LoVo (cell line): ENCODE measurements at regions not wholly inside any gene's neighbourhood (a gene's known extent, or its start where the extent isn't known, plus 50 kb on each side); places are given as distances from the start of the nearest gene placed in this dataset.
"Not testable (repeated sequence)": the region's sequence is repeated elsewhere in the genome, so short reads cannot be mapped to it uniquely, and the experiment has no call there.

ENCODE experiments used
- DNase-seq: peaks from one replicate; pipeline ENCODE4 v3.0.0-alpha.2; 2016; ENCODE audit warnings: low spot score

DNA sequence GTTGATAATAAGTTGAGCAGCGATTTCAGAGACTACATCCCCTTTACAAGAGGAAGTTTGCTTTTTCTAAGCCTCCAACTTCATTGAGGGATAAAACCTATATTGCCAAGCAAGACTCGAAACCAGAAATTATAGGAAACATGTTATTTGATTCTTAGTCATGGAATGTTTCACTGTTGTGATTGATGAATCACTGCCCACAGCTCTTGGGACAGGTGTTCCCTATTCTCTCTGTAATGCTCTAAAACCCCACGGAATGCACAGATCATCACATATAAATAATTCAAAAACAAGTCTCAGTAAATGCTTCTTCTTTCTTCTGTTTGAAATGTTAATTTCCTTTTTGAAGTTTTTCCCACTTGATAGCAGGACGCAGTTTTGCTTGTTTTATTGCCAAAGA, 809.5 kb upstream of the GOT2 start:
- DNase-seq: no peak

DNA sequence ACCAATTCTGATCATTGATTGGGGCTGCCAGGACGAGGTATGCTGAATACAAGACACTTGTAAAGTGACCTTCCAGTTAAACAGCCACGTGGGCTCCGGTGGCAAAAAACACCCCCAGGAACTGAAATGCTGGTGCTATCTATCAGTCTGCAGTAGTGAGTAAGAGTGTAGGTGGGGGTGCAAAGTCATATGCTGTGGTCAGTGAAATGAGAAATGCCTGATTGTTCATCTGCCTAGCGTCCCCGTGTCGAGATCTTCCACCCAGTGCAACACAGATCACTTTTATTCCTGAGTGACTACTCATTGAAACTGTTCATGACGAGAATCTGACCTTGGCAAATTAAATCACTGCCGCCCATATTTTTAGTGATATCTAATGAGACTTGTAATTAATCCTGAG, 806.5 kb upstream of the GOT2 start:
- DNase-seq: no peak

DNA sequence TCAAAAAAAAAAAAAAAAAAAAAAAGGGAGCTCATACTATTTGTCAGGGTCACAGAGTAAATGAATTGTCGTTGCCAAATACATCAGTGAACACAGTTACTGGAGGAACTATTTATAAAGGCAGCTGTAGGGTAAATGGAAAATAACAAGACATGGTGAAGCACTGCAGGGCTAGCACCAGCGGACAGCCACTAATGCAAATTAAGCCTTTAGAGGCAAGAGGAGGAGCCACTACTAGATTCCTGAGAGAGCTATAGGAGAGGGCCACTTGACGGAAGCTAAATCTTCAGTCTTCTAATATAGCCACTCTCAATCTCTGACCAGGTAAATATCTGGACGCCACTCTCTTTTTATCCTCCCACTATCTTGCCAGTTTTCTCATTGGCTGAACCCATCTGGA, 801.2 kb upstream of the GOT2 start:
- no peak for DNase-seq

DNA sequence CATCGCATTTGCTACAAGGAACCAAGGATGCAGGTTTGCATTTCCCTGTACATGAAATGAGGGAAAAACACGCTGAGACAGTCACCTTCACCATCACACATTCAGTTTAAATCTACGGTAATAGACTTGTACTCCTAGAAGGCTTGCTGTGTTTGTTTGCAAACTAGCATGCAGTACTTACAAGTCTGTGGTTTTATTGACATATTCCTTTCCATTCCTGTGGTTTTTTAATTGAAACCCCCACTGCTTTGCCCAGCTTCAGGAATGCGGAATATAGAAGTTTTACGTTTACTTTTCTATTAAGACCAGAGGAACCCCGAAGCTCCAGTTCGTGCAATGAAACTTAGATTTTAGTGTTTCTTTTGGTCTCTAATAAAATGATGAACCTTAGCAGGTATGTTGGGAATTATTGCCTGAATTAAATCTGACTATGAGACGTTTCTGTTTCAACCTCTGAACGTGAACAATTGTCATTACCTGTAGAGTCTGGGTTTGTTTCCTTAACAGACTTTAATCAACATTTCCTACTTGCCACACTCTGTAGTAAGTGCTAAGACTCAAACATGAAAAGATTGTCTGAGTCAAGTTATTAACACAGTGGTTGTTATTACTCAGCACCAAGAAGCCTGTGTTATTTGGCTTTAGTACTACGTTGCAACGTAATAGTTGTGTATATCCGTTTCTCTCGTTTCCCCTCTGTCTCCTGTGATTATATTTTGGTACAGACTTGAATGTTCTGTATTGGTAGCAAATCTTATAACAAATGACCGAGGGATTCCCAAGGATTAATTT, 793.3 kb upstream of the GOT2 start:
- peak; percentile 52 for DNase-seq

DNA sequence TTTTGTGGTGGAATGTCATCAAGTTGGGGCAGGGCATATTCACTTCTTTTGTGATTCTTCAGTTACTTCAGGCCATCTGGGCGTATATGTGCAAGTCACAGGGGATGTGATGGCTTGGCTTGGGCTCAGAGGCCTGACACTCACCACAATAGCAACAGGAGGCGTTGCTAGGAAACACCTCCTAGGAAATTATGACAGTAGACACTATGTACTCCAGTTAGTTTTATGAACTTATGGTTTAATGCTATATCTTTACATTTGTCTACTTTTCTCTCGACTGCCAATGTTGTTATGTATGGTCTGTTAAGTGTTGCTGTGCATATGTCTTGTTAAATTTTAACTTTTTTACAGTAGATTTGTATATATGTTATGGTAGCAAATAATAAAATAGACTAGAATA, 788.7 kb upstream of the GOT2 start:
- DNase-seq: no peak

DNA sequence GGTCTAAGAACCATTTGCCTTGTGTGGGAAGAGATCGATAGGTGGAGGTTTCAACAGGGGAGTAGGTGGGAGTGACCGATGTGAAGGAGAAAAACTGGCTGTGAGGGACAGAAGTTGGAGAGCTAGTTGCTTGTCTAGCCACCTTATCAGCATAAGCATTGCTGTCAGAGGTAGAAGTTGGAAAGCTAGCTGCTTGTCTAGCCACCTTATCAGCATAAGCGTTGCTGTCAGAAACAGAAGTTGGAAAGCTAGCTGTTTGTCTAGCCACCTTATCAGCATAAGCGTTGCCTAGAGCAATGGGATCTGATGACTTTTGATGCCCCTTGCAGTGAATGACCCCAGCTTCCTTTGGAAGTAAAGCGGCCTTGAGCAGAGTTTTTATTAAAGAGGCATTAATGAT, 784.6 kb upstream of the GOT2 start:
- not testable (repeated sequence) for DNase-seq

DNA sequence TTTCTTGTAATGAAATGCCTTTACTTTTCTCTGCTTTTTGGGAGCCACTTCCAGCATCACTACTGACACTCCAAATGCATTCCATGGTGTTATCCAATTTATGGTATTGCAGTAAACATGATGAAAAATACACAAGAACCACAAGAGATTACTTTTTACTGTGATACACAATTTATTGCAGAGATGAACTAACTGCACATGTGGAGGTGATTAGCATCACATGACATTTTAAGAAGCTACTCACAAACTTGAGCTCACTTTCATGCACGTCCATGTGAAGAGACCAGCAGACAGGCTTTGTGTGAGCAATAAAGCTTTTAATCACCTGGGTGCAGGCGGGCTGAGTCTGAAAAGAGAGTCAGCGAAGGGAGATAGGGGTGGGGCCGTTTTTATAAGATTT, 780.5 kb upstream of the GOT2 start:
- no peak for DNase-seq

DNA sequence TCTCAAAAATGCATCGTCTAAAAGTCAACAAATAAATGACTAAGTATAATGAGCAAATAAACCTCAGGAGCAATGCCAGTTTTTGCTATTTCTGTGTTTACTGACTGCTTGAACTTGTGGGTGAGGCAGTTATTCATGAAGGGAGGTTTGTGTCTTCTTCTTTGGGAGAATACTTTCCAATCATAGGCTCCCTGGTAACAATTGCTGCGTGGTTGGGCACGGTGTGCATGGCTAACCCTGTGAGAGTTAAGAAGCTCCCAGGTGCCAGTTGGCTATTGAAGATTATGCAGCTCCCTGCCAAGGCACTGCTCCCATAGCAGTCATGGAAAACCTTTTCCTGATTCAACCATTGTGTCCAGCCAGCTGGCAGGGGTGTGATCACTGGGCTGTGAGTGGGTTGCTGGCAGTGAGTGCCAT, 775.9 kb upstream of the GOT2 start:
- no peak for DNase-seq

DNA sequence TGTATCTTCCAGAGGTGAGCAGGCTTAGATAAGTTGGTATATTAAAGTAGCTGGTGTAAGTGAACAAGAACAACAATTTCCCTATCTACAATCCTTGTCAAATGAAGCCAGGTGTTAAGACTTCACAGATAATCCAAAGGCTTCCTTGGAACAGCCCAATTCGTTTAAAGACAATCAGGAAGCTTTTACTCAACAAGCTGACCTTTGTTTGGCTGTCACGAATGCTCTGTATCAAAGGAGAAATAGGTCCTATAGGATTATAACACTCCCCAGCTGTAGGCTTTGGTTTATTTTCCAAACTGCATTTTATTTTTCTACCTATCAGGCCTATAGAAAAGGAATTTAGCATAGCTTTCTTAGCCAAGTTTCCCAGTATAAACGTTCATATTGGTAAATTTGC, 766.5 kb upstream of the GOT2 start:
- no peak for DNase-seq

DNA sequence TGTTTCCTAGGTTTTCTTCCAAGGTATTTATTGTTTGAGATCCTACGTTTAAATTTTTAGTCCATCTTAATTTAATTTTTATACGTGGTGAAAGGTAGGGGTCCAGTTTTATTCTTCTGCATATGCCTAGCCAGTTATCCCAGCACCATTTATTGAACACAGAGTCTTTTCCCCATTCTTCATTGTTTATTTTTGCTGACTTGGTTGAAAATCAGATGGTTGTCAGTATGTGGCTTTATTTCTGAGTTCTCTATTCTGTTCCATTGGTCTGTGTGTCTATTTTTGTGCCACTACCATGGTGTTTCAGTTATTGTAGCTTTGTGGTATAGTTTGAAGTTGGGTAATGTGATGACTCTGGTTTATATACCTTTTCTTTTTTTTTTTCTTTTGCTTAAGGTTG, 753.0 kb upstream of the GOT2 start:
- DNase-seq: no peak

DNA sequence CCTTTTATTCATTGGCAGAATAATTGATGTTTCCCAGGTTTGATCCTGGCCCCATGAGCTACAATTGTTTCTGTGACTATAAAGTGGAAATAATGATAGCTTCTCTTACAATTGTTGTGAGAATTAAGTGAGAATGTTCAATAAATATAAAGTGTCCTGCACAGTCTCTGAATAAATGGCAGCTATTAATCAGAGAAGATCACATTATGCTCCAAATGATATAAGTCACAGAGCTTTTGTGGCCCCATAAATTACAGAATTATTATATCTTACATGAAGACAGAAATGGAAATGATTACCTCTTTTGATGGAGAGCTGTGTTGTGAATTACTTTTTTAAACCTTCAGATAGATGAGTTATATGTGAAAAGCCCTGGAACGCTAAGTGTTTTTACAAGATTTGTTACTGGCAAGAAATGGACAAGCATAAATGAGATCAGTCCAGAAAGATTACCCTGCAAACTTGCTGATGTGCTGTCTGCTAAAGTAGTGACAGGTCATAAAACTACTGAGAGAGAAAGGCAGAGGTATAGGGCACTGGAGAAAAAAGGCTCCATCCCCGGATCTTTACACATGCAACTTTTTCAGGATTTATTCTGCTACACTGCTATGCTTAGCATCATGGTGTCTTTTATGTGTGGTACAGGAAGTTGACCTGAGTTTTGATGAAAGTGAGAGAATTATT, 750.9 kb upstream of the GOT2 start:
- DNase-seq: no peak

DNA sequence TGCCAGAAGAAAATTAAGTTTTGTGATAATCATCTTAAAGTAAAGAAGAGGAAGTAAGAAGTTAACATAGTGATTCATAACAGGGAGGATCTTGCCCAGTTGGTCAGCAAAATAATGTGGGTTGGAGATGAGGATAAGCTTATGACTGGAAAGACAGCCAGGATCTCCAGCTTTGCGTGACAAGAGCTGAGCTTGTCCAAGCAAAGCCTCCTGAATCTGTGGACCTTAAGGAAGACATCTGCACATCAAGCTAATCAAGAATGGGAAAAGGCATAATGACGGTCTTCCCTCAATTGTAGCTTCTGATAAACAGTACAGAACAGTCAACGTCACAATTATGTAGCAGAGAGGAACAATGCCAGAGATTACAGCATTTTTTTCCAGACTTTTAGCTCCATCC, 744.7 kb upstream of the GOT2 start:
- DNase-seq: no peak

DNA sequence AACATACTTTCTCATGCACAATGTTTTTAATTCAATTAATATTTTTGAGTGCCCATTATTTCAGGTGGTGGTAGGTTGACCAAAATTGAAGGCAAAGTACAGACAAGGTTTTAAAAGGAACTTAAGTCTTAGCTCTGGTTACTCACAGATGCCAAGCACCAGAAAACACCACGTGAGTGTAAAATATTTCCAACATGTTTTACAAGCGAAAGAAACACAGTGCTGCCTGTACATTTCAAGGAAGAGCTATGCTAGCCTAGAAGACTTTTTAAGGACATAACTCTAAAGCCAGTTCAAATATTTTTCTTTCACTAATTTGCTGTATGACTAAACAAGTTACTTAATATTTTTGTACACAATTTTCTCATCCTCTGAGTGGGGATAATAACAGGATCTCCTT, 736.4 kb upstream of the GOT2 start:
- DNase-seq: no peak

DNA sequence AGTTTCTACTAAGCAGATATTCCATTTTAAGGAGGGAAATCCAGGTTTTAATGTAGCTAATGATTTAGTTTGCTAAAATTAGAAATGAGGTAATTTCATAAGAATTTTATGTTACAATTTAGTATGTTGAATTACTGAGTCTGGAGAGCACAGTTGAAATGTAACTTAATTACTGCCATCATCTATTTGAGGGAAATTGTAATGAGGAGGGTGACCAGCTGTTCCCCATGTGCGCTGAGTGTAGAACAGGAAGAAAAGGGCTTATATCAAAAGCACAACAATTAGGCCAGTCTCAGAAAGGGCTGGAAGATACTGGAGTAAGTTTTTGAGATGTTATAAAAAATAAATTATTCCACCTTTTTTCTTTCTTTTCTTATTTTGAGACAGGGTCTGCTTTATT, 735.1 kb upstream of the GOT2 start:
- no peak for DNase-seq

DNA sequence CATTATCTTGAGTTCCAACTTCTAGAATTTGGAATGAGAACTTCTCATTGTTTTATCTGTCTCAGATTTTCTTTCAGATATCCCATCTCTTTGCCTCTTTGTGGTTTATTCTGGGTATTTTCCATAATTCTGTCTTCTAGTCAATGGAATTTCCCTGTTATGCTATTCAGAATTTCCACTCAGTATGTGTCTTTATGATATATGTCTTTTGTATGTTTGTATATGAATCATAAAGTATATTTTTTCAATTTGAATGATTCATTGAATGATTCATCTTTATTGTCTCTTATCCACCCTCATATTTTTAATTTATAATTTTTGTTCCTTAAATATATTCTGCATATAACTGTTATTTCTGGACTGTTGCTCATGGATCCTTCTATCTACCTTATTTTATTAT, 729.7 kb upstream of the GOT2 start:
- no peak for DNase-seq

DNA sequence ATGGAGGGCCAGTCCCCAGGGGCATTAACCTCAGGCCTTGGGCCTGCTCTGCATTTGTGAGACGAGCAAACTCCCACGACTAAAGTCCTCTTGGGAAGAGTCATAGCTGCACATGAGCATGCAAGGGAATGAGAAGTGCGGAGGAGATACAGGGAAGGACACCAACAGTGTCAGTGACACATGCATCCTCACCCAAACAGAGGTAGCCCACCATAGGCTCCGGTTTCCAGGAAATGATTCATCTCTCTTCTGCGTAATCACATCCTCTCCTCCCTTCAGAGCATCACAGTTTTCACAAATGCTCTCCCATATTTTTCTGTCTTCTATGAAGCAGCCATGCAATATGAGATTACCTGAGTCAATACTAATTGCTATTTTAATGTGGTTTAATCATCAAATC, 725.7 kb upstream of the GOT2 start:
- DNase-seq: no peak

DNA sequence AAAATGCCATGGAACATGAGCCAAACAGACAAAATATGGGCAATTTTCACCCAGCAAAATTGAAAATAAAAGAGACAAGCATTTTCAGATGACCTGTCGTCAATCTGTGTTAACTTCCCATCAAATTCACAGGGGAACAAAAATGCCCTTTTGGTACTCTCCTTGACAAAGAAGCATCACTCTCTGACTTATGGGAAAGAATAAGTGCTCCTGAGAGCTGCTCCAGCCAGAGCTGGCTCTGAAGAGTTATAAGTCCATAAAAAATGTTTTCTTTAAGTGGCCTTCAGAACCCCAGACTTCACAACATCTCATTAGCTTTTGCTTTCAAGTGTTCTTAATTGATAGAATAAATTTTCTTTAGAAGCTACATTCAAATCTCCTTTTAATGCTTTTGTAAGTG, 721.4 kb upstream of the GOT2 start:
- DNase-seq: no peak

DNA sequence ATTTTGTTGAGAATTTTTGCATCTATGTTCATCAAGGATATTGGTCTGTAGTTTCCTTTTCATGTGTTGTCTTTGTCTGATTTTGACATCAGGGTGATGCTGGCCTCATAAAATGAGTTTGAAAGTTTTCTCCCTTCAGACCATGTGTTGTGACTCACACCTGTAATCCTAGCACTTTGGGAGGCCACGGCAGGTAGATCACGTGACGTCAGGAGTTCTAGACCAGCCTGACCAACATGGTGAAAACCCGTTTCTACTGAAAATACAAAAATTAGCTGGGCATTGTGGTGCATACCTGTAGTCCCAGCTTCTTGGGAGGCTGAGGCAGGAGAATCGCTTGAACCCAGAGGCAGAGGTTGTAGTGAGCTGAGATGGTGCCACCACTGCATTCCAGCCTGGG, 716.4 kb upstream of the GOT2 start:
- not testable (repeated sequence) for DNase-seq

DNA sequence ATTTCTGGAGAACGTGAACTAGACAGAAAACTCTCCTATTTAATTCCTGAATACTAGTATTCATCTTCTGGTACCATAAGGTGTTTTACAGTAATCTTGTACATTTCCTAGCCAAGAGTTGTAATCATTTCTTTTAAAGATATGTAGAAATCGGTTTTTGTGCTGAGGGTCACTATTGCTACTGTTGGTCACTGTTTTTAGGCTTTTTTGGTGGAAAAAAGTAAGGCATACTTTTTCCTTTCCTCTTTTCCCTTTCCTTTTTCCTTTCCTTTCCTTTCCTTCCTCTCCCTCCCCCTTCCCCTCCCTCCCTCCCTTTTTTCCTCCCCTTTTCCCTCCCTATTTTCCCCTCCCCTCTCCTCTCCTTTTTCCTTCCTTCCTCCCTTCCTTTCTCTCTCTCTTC, 706.4 kb upstream of the GOT2 start:
- DNase-seq: no peak

DNA sequence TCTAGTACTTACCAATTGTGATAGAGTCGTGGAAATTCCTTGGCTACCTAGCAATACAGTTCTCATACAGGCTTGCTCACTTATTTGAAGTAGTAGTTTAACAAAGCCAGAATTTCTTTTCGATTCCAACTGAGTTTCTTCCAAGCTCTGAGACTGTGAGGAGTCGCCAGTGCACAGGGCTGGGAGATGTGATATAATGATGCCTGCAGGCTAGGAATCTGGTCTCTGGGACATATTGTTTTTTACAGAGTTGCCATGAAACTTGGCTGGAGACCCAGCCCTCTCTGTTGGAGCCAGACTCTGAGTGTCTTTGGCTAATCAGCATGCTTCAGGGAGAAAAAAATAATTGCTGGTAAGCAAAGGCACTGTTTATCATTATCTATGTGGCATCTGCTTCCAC, 698.8 kb upstream of the GOT2 start:
- DNase-seq: no peak

DNA sequence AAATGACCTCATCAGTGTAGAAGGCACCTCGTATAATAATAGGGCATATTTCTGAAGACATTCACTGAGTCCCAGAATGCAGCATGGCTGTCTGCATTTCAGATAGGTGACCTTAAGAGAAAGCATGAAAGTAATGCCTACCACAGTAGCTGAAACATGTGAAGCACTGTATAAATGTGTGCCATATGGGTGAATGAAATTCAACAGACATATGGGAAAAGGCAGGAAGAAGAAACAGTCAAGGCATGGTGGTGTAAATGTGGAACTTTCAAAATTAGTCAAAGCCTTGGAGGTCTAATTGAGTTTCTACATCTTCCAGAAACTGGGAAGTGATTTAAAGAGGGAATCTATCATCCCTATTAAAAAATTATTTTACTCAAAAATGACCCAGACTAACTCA, 698.2 kb upstream of the GOT2 start:
- no peak for DNase-seq

DNA sequence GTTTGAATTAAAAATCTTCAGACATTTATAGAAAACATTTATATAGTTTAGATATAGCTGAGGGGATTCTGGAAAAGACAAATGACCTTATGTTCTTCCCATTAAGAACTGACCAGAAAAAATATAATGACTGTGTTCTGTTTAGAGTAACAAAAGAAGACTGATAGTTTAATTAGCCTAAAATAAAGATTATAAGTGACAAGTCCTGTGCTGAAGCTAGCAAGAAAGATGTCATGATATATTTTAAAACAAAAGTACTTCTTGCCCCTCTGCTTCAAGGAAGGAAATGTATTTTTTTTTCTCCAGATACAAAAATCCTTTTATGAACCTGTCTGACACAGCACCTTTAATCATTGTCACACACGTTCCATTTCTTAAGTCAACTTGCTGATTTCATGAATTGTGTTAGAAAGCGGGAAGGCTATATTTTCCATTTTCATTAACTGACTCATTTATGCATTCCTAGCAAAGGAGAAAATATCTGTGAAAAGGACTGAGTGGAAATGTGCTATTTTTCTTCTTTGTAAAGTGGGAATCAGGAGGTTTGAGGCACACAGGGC, 690.7 kb upstream of the GOT2 start:
- no peak for DNase-seq

DNA sequence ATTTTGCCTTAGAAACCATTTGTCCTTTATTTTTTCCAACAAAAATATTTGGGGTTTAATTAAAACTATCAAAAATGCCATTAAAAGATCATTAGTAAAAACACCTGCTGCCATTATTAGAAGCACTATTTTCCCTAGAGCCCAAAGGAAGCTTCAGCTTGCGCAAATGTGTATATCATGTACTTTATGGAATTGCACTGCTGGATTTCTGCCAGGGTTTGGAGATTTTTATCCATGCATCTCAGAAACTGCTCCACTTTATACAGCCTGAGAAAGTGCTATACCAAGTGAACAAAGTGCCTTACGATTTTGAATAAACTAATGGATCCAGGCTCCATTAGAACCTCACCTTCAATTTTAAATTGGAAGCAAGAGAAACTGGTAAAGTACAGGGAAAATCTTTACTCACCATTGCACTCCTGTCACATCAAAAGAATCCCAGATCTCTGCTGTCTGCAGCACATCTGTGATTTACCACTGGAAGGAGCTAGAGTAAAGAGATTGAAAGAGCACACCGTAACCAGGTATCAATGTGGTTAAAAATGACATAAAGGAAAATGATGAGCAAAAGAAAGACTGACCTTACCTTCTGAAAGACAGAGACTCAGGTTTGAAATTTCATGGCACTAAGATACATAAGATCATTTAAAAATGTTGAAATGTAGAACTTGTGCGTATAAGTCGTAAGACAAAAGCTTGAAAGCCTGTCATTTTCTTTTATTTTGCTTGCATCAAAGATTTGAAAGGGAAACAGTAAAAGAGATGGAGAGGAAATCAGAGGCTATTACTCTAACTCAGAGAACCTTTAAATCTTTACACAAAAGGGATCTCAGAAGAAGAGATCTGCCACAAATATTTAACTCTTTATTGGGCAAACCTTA, 678.1 kb upstream of the GOT2 start:
- DNase-seq: no peak
